ENCODE measurements at regions not wholly inside any gene's neighbourhood (a gene's known extent, or its start where the extent isn't known, plus 50 kb on each side); places are given as distances from the start of the nearest gene placed in this dataset.

DNA sequence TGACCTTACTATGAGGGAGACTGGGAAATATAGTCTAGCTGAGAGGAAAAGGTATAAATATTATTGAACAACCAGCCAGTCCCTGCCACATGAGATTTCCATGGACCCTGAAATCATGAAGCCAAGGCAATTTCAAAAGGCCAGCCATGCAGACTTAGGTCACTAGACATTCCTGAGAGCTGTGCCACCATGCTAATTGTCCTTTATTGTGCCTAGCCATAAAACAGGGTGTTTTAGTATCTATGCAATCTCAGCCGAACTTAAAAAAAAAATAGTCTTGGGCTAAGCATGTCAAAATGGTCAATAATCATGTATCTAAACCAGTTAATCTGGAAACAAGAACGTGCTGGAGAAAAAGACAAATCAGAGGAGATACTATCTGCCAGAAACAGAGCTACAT lies 269.5 kb downstream of the LNPK start:
- Histone ChIP-seq H3K9me3 (peaks cover 0 to 5% (median 0%) of the 10 kb centered on the region in 11 donors), H3K27me3 (peaks cover 0 to 3% (median 0%) of the 10 kb centered on the region in 7 donors), H3K27ac (no peak overlapping the region), H3K4me3 (no peak overlapping the region), H3K4me1 (no peaks in the 10 kb centered on the region), H3K36me3 (no peaks in the 10 kb centered on the region)
- WGBS, 2 donors: 74 to 81% methylated on average over 2 of the region's 2 CpGs
- intact Hi-C loops (cut with DNase I): no loop called here
- no peak for DNase-seq
- ATAC-seq: no peak
- TF ChIP-seq, protein P1, sequence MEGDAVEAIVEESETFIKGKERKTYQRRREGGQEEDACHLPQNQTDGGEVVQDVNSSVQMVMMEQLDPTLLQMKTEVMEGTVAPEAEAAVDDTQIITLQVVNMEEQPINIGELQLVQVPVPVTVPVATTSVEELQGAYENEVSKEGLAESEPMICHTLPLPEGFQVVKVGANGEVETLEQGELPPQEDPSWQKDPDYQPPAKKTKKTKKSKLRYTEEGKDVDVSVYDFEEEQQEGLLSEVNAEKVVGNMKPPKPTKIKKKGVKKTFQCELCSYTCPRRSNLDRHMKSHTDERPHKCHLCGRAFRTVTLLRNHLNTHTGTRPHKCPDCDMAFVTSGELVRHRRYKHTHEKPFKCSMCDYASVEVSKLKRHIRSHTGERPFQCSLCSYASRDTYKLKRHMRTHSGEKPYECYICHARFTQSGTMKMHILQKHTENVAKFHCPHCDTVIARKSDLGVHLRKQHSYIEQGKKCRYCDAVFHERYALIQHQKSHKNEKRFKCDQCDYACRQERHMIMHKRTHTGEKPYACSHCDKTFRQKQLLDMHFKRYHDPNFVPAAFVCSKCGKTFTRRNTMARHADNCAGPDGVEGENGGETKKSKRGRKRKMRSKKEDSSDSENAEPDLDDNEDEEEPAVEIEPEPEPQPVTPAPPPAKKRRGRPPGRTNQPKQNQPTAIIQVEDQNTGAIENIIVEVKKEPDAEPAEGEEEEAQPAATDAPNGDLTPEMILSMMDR (IDR thresholded peaks at IDR 0.05): no peak

DNA sequence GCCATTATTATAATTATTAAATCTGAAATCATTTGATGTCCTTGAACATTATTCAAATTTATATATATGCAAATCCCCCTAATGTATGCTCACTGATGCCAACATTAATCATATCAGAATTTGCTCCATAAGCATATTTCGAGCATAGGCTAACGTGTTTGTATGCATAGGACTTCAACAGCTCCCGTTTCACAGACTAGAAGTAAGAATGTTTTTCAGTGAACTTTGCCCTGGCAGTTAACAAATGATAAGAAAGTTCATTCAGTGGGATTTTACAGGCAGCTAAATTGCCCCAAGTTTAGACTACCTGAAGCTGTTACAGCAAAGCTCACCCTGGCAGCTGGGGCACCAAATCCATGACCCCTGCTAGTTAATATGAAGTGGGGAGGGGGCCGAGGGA lies 272.0 kb downstream of the LNPK start:
- 51 to 62% methylated on average over 4 of the region's 4 CpGs for WGBS, 2 donors

DNA sequence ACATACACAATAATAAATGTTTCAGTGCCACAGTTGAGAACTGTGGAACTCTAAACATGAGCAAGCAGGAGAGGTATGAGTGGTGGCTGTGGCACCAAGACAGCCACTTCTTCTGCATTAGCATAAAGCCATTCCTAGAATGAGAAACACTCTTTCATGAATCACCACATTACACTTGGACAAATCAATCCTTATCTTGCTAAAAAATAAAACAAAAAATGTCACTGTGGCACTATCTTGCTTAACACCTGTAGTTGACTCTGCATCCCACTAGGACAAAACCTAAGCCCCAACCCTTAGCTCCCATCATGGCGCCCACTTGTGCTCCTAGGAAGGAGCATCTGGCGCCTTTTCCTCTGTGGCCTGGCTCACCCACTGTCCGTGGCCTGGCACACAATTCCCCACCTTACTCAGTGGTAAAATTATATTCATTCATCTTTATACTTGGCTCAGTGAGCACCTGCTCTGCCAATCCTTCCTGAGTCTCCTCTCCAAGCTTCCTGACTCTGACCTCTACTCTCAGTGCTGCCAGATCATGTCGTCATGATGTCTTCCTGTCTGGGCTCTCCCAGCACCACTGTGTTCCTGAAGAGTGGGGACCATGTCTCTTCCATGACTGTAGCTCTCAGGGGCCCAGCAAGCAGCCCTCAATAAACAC lies 272.9 kb downstream of the LNPK start:
- TF ChIP-seq, protein P1 (IDR thresholded peaks at IDR 0.05): no peak

More for the DNA sequence above, 272.0 kb downstream of the LNPK start:
- H3K27ac ChIP-seq: no peak overlapping the region
- no peaks in the 10 kb centered on the region for H3K4me1 ChIP-seq
- H3K9me3 ChIP-seq: peaks cover 0 to 5% (median 0%) of the 10 kb centered on the region in 11 donors
- no peaks in the 10 kb centered on the region for H3K36me3 ChIP-seq
- TF ChIP-seq, protein P1 (IDR thresholded peaks at IDR 0.05): no peak
- intact Hi-C loops (cut with DNase I): no loop called here
- H3K4me3 ChIP-seq: no peak overlapping the region
- DNase-seq (no peak), ATAC-seq (no peak)
- peaks cover 0 to 3% (median 0%) of the 10 kb centered on the region in 7 donors for H3K27me3 ChIP-seq

DNA sequence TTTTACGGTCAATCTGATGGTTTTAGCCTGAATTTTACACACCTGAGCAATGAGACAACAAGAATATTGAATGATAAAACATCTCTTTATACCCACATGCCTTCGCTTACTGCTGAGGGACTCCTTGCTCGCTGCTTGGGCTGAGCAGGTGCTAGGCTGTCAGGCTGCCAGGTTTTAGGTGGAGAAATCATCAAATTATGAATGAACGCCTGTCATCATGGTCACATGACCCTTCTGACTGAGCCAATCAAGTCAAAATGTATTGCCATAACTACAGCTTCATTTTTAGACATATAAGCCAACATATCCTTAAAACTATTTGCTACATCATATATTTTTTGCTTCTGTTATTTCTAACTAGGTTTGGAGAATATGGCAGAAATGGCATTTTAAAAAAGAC lies 274.0 kb downstream of the LNPK start:
- intact Hi-C loops (cut with DNase I): no loop called here
- WGBS, 2 donors: 82 to 85% methylated on average over 4 of the region's 4 CpGs
- no peak for ATAC-seq
- H3K4me3 ChIP-seq: no peak overlapping the region
- H3K36me3 ChIP-seq: no peaks in the 10 kb centered on the region
- DNase-seq: no peak
- H3K9me3 ChIP-seq: peaks cover 0 to 14% (median 0%) of the 10 kb centered on the region in 11 donors
- TF ChIP-seq, protein P1 (IDR thresholded peaks at IDR 0.05): no peak
- H3K27me3 ChIP-seq: peaks cover 0 to 3% (median 0%) of the 10 kb centered on the region in 7 donors
- no peak overlapping the region for H3K27ac ChIP-seq
- no peaks in the 10 kb centered on the region for H3K4me1 ChIP-seq

More for the DNA sequence above, 272.9 kb downstream of the LNPK start:
- no peak overlapping the region for H3K27ac ChIP-seq
- intact Hi-C loops (cut with DNase I): no loop called here
- DNase-seq (no peak), ATAC-seq (no peak)
- peaks cover 0 to 5% (median 0%) of the 10 kb centered on the region in 11 donors for H3K9me3 ChIP-seq
- H3K4me1 ChIP-seq: no peaks in the 10 kb centered on the region
- no peaks in the 10 kb centered on the region for H3K36me3 ChIP-seq
- WGBS, 2 donors: 73 to 78% methylated on average over 4 of the region's 4 CpGs
- no peak overlapping the region for H3K4me3 ChIP-seq
- H3K27me3 ChIP-seq: peaks cover 0 to 3% (median 0%) of the 10 kb centered on the region in 7 donors
